Fibroblast of lung (primary cell): ENCODE measurements at regions not wholly inside any gene's neighbourhood (a gene's known extent, or its start where the extent isn't known, plus 50 kb on each side); places are given as distances from the start of the nearest gene placed in this dataset.
"Not testable (repeated sequence)": the region's sequence is repeated elsewhere in the genome, so short reads cannot be mapped to it uniquely, and the experiment has no call there.

Experiments
- CTCF ChIP-seq, 2 donors: IDR thresholded peaks in 1 of 2; conservative IDR thresholded peaks in 1 of 2; 1 replicate in 1 of 2; 2 replicates in 1 of 2; pipeline ENCODE4 v1.5.1; 2011 to 2012; ENCODE audit warnings: low read length in 2 of 2, control low read depth in 1 of 2, inconsistent platforms in 1 of 2, low read depth in 1 of 2, mild to moderate bottlenecking in 1 of 2
- EZH2 ChIP-seq: IDR thresholded peaks from 2 replicates; pipeline ENCODE4 v1.5.1; 2012; ENCODE audit warnings: low read length, control low read depth, mild to moderate bottlenecking; ENCODE audit errors: missing control alignments

GRCh38 chr5:7306556-7306955, 89.4 kb upstream of the ADCY2 start:
- TF ChIP-seq CTCF (conservative IDR thresholded peaks at IDR 0.05 in 1 of 2, IDR thresholded peaks at IDR 0.05 in 1 of 2; ENCODE audit: low read depth in 1 of 2, low read length in 2 of 2); EZH2: not testable (repeated sequence)
